HL-60 (cell line): ENCODE measurements at regions not wholly inside any gene's neighbourhood (a gene's known extent, or its start where the extent isn't known, plus 50 kb on each side); places are given as distances from the start of the nearest gene placed in this dataset.

ENCODE experiments used
- DNase-seq, 2 experiments: peaks; one replicate each; pipeline ENCODE4 v3.0.0-alpha.2; 2010 to 2020; ENCODE audit warnings: low read depth in 1 of 2, low spot score in 1 of 2
- H3K27ac ChIP-seq: fragments of 250-450 bp; sonication (Bioruptor Pico); replicated peaks from 2 replicates; pipeline ENCODE4 v1.5.1; 2020; ENCODE audit warnings: mild to moderate bottlenecking, moderate library complexity
- H3K27me3 ChIP-seq: fragments of 250-450 bp; sonication (Bioruptor Pico); 2 replicates; pipeline ENCODE4 v1.5.1; 2021; ENCODE audit warnings: mild to moderate bottlenecking, moderate library complexity; ENCODE audit not compliant: insufficient read depth, poor library complexity, severe bottlenecking
- H3K4me3 ChIP-seq: replicated peaks from 2 replicates; pipeline ENCODE4 v1.5.1; 2011; ENCODE audit warnings: mild to moderate bottlenecking, control low read depth, low read length; ENCODE audit not compliant: insufficient read depth
- CTCF ChIP-seq: IDR thresholded peaks from one replicate; pipeline ENCODE4 v1.5.1; 2011; ENCODE audit warnings: low read length, control low read depth, inconsistent platforms; ENCODE audit not compliant: insufficient read depth
- GABPA ChIP-seq: IDR thresholded peaks from 2 replicates; pipeline ENCODE4 v1.6.1; 2012; ENCODE audit warnings: low read depth
- POLR2AphosphoS5 ChIP-seq: IDR thresholded peaks from 2 replicates; pipeline ENCODE4 v1.6.1; 2012; ENCODE audit warnings: low read depth
- REST ChIP-seq: IDR thresholded peaks from 2 replicates; pipeline ENCODE4 v1.6.1; 2012; ENCODE audit warnings: low read depth; ENCODE audit not compliant: insufficient replicate concordance
- SPI1 ChIP-seq: IDR thresholded peaks from 2 replicates; pipeline ENCODE4 v1.6.1; 2012; ENCODE audit warnings: low read depth, mild to moderate bottlenecking, borderline replicate concordance

- Histone ChIP-seq H3K4me3 (no peak overlapping the region), H3K27ac (no peak overlapping the region), H3K27me3 (no peaks in the 10 kb centered on the region)
- DNase-seq = no peak
- no peak for TF ChIP-seq POLR2AphosphoS5
- no peak for TF ChIP-seq REST
- no peak for TF ChIP-seq CTCF
- no peak for TF ChIP-seq GABPA
- TF ChIP-seq SPI1 = no peak
These were observed 518.9 kb downstream of the TUSC7 start for GRCh38 chr3:117228466-117228865.

- TF ChIP-seq REST (no peak), SPI1 (no peak), CTCF (no peak), POLR2AphosphoS5 (no peak), GABPA (no peak)
- H3K27me3 ChIP-seq = no peaks in the 10 kb centered on the region
- H3K27ac ChIP-seq = no peak overlapping the region
- no peak for DNase-seq
- H3K4me3 ChIP-seq = no peak overlapping the region
These were observed 521.3 kb downstream of the TUSC7 start for GRCh38 chr3:117230924-117231323.

- DNase-seq = no peak
- H3K27ac ChIP-seq = no peak overlapping the region
- H3K4me3 ChIP-seq = no peak overlapping the region
- TF ChIP-seq CTCF = no peak
- TF ChIP-seq SPI1 = no peak
- TF ChIP-seq POLR2AphosphoS5 = no peak
- no peak for TF ChIP-seq REST
- no peak for TF ChIP-seq GABPA
- no peaks in the 10 kb centered on the region for H3K27me3 ChIP-seq
These were observed 524.8 kb downstream of the TUSC7 start for GRCh38 chr3:117234331-117234730.
